H1 (cell line): ENCODE measurements at regions not wholly inside any gene's neighbourhood (a gene's known extent, or its start where the extent isn't known, plus 50 kb on each side); places are given as distances from the start of the nearest gene placed in this dataset.

ENCODE experiments used
- CTCF ChIA-PET: fragments of 300-600 bp; sonication (Branson Sonifier 250); formaldehyde crosslinking; loops from one replicate; lab custom pipeline; 2021; ENCODE audit not compliant: partially characterized antibody; lab: Charles Lee
- POLR2A ChIA-PET: fragments of 300-600 bp; sonication (Branson Sonifier 250); formaldehyde crosslinking; loops from one replicate; lab custom pipeline; 2021; ENCODE audit warnings: inconsistent platforms; ENCODE audit not compliant: partially characterized antibody; lab: Charles Lee
- DNase-seq, 2 experiments: peaks; one replicate each; pipeline versions ENCODE4 v3.0.0 to v3.0.0-alpha.2; 2010 to 2022; ENCODE audit warnings: low spot score in 2 of 2, low read depth in 1 of 2, mixed read lengths in 1 of 2
- FAIRE-seq: peaks from 2 replicates; lab custom pipeline; 2011; peaks lifted over from hg19 to GRCh38; lab: Jason Lieb, UNC
- H2AFZ ChIP-seq: 2 replicates; pipeline ENCODE4 v1.8.1; 2012; ENCODE audit warnings: low read length, inconsistent platforms
- H2AK5ac ChIP-seq: 2 replicates; pipeline ENCODE4 v1.6.1; 2013; ENCODE audit warnings: low read depth, low read length
- H2BK120ac ChIP-seq: replicated peaks from 2 replicates; pipeline ENCODE3; 2013; ENCODE audit warnings: low read depth, low read length, inconsistent platforms
- H2BK12ac ChIP-seq: 2 replicates; pipeline ENCODE4 v1.6.1; 2013; ENCODE audit warnings: low read depth, low read length
- H2BK15ac ChIP-seq: 2 replicates; pipeline ENCODE4 v1.6.1; 2013; ENCODE audit warnings: low read length
- H2BK20ac ChIP-seq: 2 replicates; pipeline ENCODE4 v1.6.1; 2013; ENCODE audit warnings: low read length
- H2BK5ac ChIP-seq: 2 replicates; pipeline ENCODE4 v1.6.1; 2013; ENCODE audit warnings: low read depth, low read length
- H3K14ac ChIP-seq: 2 replicates; pipeline ENCODE4 v1.6.1; 2013; ENCODE audit warnings: inconsistent platforms; ENCODE audit not compliant: insufficient read length
- H3K18ac ChIP-seq: 2 replicates; pipeline ENCODE4 v1.6.1; 2013; ENCODE audit warnings: low read length; ENCODE audit errors: extremely low read depth
- H3K23ac ChIP-seq: 2 replicates; pipeline ENCODE4 v1.6.1; 2013; ENCODE audit warnings: inconsistent platforms; ENCODE audit not compliant: insufficient read length
- H3K23me2 ChIP-seq: 2 replicates; pipeline ENCODE4 v1.6.1; 2013; ENCODE audit warnings: low read depth, low read length
- H3K27ac ChIP-seq: 2 replicates; pipeline ENCODE4 v1.6.1; 2011; ENCODE audit warnings: low read depth, low read length, inconsistent platforms
- H3K27me3 ChIP-seq, 4 experiments: replicated peaks in 1 of 4; 1 replicate in 1 of 4; 2 replicates in 3 of 4; pipeline versions ENCODE4 v1.6.1 to v1.8.1; 2011 to 2013; ENCODE audit warnings: low read length in 3 of 4, mild to moderate bottlenecking in 3 of 4, inconsistent platforms in 2 of 4, mixed read lengths in 2 of 4, moderate library complexity in 1 of 4; ENCODE audit not compliant: control insufficient read depth in 3 of 4, insufficient read depth in 3 of 4; ENCODE audit errors: extremely low read depth in 1 of 4
- H3K36me3 ChIP-seq, 4 experiments: 2 replicates each; pipeline versions ENCODE4 v1.6.1 to v1.8.1; 2011 to 2013; ENCODE audit warnings: mild to moderate bottlenecking in 4 of 4, low read length in 3 of 4, moderate library complexity in 2 of 4, control low read depth in 1 of 4, inconsistent platforms in 1 of 4; ENCODE audit not compliant: insufficient read depth in 4 of 4, control insufficient read depth in 2 of 4
- H3K4ac ChIP-seq: replicated peaks from 2 replicates; pipeline ENCODE3; 2013; ENCODE audit warnings: low read length, low read depth, mixed read lengths, inconsistent platforms; ENCODE audit not compliant: insufficient read length
- H3K4me1 ChIP-seq, 4 experiments: replicated peaks in 1 of 4; 1 replicate in 1 of 4; 2 replicates in 3 of 4; pipeline versions ENCODE4 v1.6.1 to v1.8.1; 2011 to 2013; ENCODE audit warnings: low read length in 3 of 4, inconsistent platforms in 2 of 4, mixed read lengths in 1 of 4; ENCODE audit not compliant: insufficient read depth in 4 of 4, control insufficient read depth in 3 of 4
- H3K4me2 ChIP-seq, 2 experiments: 2 replicates each; pipeline versions ENCODE4 v1.6.1 to v1.8.1; 2011 to 2013; ENCODE audit warnings: low read depth in 2 of 2, low read length in 2 of 2, control low read depth in 1 of 2, inconsistent platforms in 1 of 2, mild to moderate bottlenecking in 1 of 2; ENCODE audit not compliant: insufficient read depth in 1 of 2
- H3K4me3 ChIP-seq, 4 experiments: fragments of 200-600, 300-600 bp in 1 of 4; sonication (generic), shearing (Covaris generic), sonication (Bioruptor Twin) in 1 of 4; 2 replicates each; pipeline versions ENCODE4 v1.5.1 to v1.8.1; 2011 to 2016; ENCODE audit warnings: low read length in 4 of 4, low read depth in 3 of 4, control low read depth in 2 of 4, inconsistent platforms in 2 of 4, mild to moderate bottlenecking in 2 of 4, mixed read lengths in 1 of 4, moderate library complexity in 1 of 4; ENCODE audit not compliant: insufficient read depth in 2 of 4; ENCODE audit errors: extremely low read depth in 1 of 4
- H3K56ac ChIP-seq: replicated peaks from 2 replicates; pipeline ENCODE3; 2013; ENCODE audit warnings: low read depth, mild to moderate bottlenecking, mixed read lengths, low read length, inconsistent platforms; ENCODE audit not compliant: insufficient read length
- H3K79me1 ChIP-seq: 2 replicates; pipeline ENCODE4 v1.6.1; 2013; ENCODE audit warnings: low read depth, low read length, control low read depth
- H3K79me2 ChIP-seq, 2 experiments: 2 replicates each; pipeline versions ENCODE4 v1.6.1 to v1.8.1; 2012 to 2013; ENCODE audit warnings: low read length in 2 of 2, mild to moderate bottlenecking in 2 of 2, inconsistent platforms in 1 of 2; ENCODE audit not compliant: insufficient read depth in 2 of 2, control insufficient read depth in 1 of 2
- H3K9ac ChIP-seq, 4 experiments: replicated peaks in 1 of 4; 1 replicate in 1 of 4; 2 replicates in 3 of 4; pipeline versions ENCODE4 v1.6.1 to v1.8.1; 2011 to 2013; ENCODE audit warnings: low read depth in 3 of 4, low read length in 3 of 4, control low read depth in 2 of 4, mild to moderate bottlenecking in 2 of 4, moderate library complexity in 2 of 4, inconsistent platforms in 1 of 4; ENCODE audit errors: extremely low read depth in 1 of 4
- H3K9me3 ChIP-seq, 2 experiments: 2 replicates each; pipeline versions ENCODE4 v1.6.1 to v1.8.1; 2012 to 2013; ENCODE audit warnings: mild to moderate bottlenecking in 2 of 2, moderate library complexity in 2 of 2, control low read depth in 1 of 2, inconsistent platforms in 1 of 2, low read depth in 1 of 2, low read length in 1 of 2, mixed read lengths in 1 of 2; ENCODE audit not compliant: insufficient read depth in 2 of 2
- H4K20me1 ChIP-seq, 2 experiments: replicated peaks in 1 of 2; 2 replicates each; pipeline versions ENCODE3 to v1.8.1; 2011 to 2013; ENCODE audit warnings: inconsistent platforms in 2 of 2, low read length in 2 of 2, mild to moderate bottlenecking in 1 of 2; ENCODE audit not compliant: insufficient read depth in 2 of 2, control insufficient read depth in 1 of 2
- H4K5ac ChIP-seq: 2 replicates; pipeline ENCODE4 v1.6.1; 2013; ENCODE audit warnings: low read length, low read depth, mixed read lengths, inconsistent platforms; ENCODE audit not compliant: insufficient read length
- H4K8ac ChIP-seq: 2 replicates; pipeline ENCODE4 v1.8.0; 2013; ENCODE audit warnings: mild to moderate bottlenecking, moderate library complexity, low read length, inconsistent platforms; ENCODE audit not compliant: insufficient read depth; ENCODE audit errors: extremely low read depth
- H4K91ac ChIP-seq: replicated peaks from 2 replicates; pipeline ENCODE3; 2013; ENCODE audit warnings: low read length, mixed read lengths, inconsistent platforms; ENCODE audit not compliant: insufficient read length
- CHD7 ChIP-seq: fragments of 300-600 bp; sonication (generic); IDR thresholded peaks from 2 replicates; pipeline ENCODE4 v1.7.1; 2012; ENCODE audit warnings: low read length, moderate library complexity, mild to moderate bottlenecking, inconsistent platforms; ENCODE audit not compliant: insufficient replicate concordance
- WGBS, 2 experiments: shearing (Covaris generic) in 1 of 2; methylation state at CpG; one replicate each; pipeline versions ENCODE4 v1.1.6 to v1.1.7; 2013 to 2015; ENCODE audit warnings: low lambda C conversion rate in 2 of 2, mixed read lengths in 2 of 2, inconsistent platforms in 1 of 2, low coverage in 1 of 2, missing lambda C conversion rate in 1 of 2; ENCODE audit not compliant: insufficient replicate concordance in 2 of 2, insufficient coverage in 1 of 2, insufficient read length in 1 of 2; ENCODE audit errors: extremely low coverage in 1 of 2, missing lambda C conversion rate in 1 of 2; 5-methylcytosine and 5-hydroxymethylcytosine counted together

GRCh38 chr3:31053299-31053698, 158.8 kb upstream of the GADL1 start:
- no peak overlapping the region for H4K5ac ChIP-seq
- H3K9me3 ChIP-seq: peaks cover 3 to 5% of the 10 kb centered on the region in 2 experiments; a peak in 1 of 4 replicates
- H3K36me3 ChIP-seq: no peaks in the 10 kb centered on the region
- no peak overlapping the region for H2BK12ac ChIP-seq
- no peak overlapping the region for H2BK20ac ChIP-seq
- no peak overlapping the region for H3K18ac ChIP-seq
- H3K27ac ChIP-seq: no peak overlapping the region
- H2BK120ac ChIP-seq: no peak overlapping the region
- H3K56ac ChIP-seq: no peak overlapping the region
- peaks cover 0 to 4% (median 1%) of the 10 kb centered on the region in 4 experiments; a peak in 3 of 7 replicates for H3K4me1 ChIP-seq
- 100% methylated on average over 1 of the region's 1 CpG; no CpG with 5 or more reads in 1 of the 2 experiments for WGBS, 2 experiments
- H3K4ac ChIP-seq: no peak overlapping the region
- no peaks in the 10 kb centered on the region for H3K79me2 ChIP-seq
- no peak for FAIRE-seq
- H3K27me3 ChIP-seq: no peaks in the 10 kb centered on the region
- H3K4me2 ChIP-seq: no peak overlapping the region
- H4K20me1 ChIP-seq: no peaks in the 10 kb centered on the region
- no peak overlapping the region for H2BK5ac ChIP-seq
- no peak overlapping the region for H3K9ac ChIP-seq
- POLR2A ChIA-PET: no interaction called here
- H3K23me2 ChIP-seq: 0 out of 2 replicates have a peak, but pooled peaks cover 2% of the 10 kb centered on the region
- no peak overlapping the region for H3K4me3 ChIP-seq
- H2AK5ac ChIP-seq: no peak overlapping the region
- CTCF ChIA-PET: no interaction called here
- no peak overlapping the region for H2AFZ ChIP-seq
- H2BK15ac ChIP-seq: no peak overlapping the region
- no peak overlapping the region for H4K91ac ChIP-seq
- H4K8ac ChIP-seq: no peak overlapping the region
- no peak overlapping the region for H3K14ac ChIP-seq
- no peaks in the 10 kb centered on the region for H3K79me1 ChIP-seq
- no peak overlapping the region for H3K23ac ChIP-seq
- DNase-seq: no peak
- TF ChIP-seq CHD7: no peak
